ENCODE measurements at regions not wholly inside any gene's neighbourhood (a gene's known extent, or its start where the extent isn't known, plus 50 kb on each side); places are given as distances from the start of the nearest gene placed in this dataset.
A peak's percentile ranks its signal among the peaks of the same experiment; 100 is the strongest.
"Not testable (repeated sequence)": the region's sequence is repeated elsewhere in the genome, so short reads cannot be mapped to it uniquely, and the experiment has no call there.

- DNase-seq; ATAC-seq; H3K27me3 ChIP-seq (ENCODE audit: control insufficient read depth, insufficient read depth); H3K4me1 ChIP-seq (ENCODE audit: control insufficient read depth, insufficient read depth, low read length); intact Hi-C loops (cut with DNase I); H3K27ac ChIP-seq (ENCODE audit: low read length); H3K9me3 ChIP-seq (ENCODE audit: control insufficient read depth, low read length); H3K4me3 ChIP-seq (ENCODE audit: low read length): not testable (repeated sequence)
These were observed 585.8 kb upstream of the ARID1B start for GRCh38 chr6:156191390-156191789.

- Histone ChIP-seq H3K27me3 (ENCODE audit: control insufficient read depth, insufficient read depth) (no peaks in the 10 kb centered on the region), H3K4me3 (ENCODE audit: low read length) (no peak overlapping the region), H3K9me3 (ENCODE audit: control insufficient read depth, low read length) (no peaks in the 10 kb centered on the region), H3K27ac (ENCODE audit: low read length) (no peak overlapping the region), H3K4me1 (ENCODE audit: control insufficient read depth, insufficient read depth, low read length) (no peaks in the 10 kb centered on the region)
- ATAC-seq (no peak), DNase-seq (peak in 1 of 3 donors; percentile 34)
- intact Hi-C loops (cut with DNase I) = no loop called here
- 65% methylated on average over 6 of the region's 6 CpGs for WGBS
These were observed 586.9 kb upstream of the ARID1B start for GRCh38 chr6:156190270-156190669.

- no peaks in the 10 kb centered on the region for H3K4me1 ChIP-seq (ENCODE audit: control insufficient read depth, insufficient read depth, low read length)
- H3K27me3 ChIP-seq (ENCODE audit: control insufficient read depth, insufficient read depth) = no peaks in the 10 kb centered on the region
- H3K9me3 ChIP-seq (ENCODE audit: control insufficient read depth, low read length) = no peaks in the 10 kb centered on the region
- ATAC-seq = no peak
- no peak overlapping the region for H3K27ac ChIP-seq (ENCODE audit: low read length)
- DNase-seq = no peak
- no peak overlapping the region for H3K4me3 ChIP-seq (ENCODE audit: low read length)
- intact Hi-C loops (cut with DNase I) = no loop called here
These were observed 587.5 kb upstream of the ARID1B start for GRCh38 chr6:156189714-156190113.

- H3K9me3 ChIP-seq (ENCODE audit: control insufficient read depth, low read length) = no peaks in the 10 kb centered on the region
- H3K4me1 ChIP-seq (ENCODE audit: control insufficient read depth, insufficient read depth, low read length) = no peaks in the 10 kb centered on the region
- 78% methylated on average over 2 of the region's 2 CpGs for WGBS
- ATAC-seq = no peak
- H3K27ac ChIP-seq (ENCODE audit: low read length) = no peak overlapping the region
- no peaks in the 10 kb centered on the region for H3K27me3 ChIP-seq (ENCODE audit: control insufficient read depth, insufficient read depth)
- DNase-seq = no peak
- H3K4me3 ChIP-seq (ENCODE audit: low read length) = no peak overlapping the region
- intact Hi-C loops (cut with DNase I) = no loop called here
These were observed 588.0 kb upstream of the ARID1B start for GRCh38 chr6:156189195-156189594.

GRCh38 chr6:156185113-156185512 lies 592.1 kb upstream of the ARID1B start:
- ATAC-seq = no peak
- intact Hi-C loops (cut with DNase I) = no loop called here
- H3K27ac ChIP-seq (ENCODE audit: low read length) = no peak overlapping the region

GRCh38 chr6:156183678-156184077 lies 593.5 kb upstream of the ARID1B start:
- Histone ChIP-seq H3K4me3 (ENCODE audit: low read length) (no peak overlapping the region), H3K4me1 (ENCODE audit: control insufficient read depth, insufficient read depth, low read length) (no peaks in the 10 kb centered on the region), H3K27ac (ENCODE audit: low read length) (no peak overlapping the region), H3K27me3 (ENCODE audit: control insufficient read depth, insufficient read depth) (no peaks in the 10 kb centered on the region), H3K9me3 (ENCODE audit: control insufficient read depth, low read length) (no peaks in the 10 kb centered on the region)
- ATAC-seq (no peak), DNase-seq (no peak)
- intact Hi-C loops (cut with DNase I) = no loop called here
- 70% methylated on average over 3 of the region's 3 CpGs for WGBS

More at GRCh38 chr6:156185113-156185512, 592.1 kb upstream of the ARID1B start:
- no peak overlapping the region for H3K4me3 ChIP-seq (ENCODE audit: low read length)
- H3K27me3 ChIP-seq (ENCODE audit: control insufficient read depth, insufficient read depth) = no peaks in the 10 kb centered on the region
- DNase-seq = no peak
- H3K9me3 ChIP-seq (ENCODE audit: control insufficient read depth, low read length) = no peaks in the 10 kb centered on the region
- no peaks in the 10 kb centered on the region for H3K4me1 ChIP-seq (ENCODE audit: control insufficient read depth, insufficient read depth, low read length)
- WGBS = 67% methylated on average over 3 of the region's 3 CpGs

- no peak for ATAC-seq
- intact Hi-C loops (cut with DNase I) = no loop called here
These were observed 594.8 kb upstream of the ARID1B start for GRCh38 chr6:156182356-156182755.

GRCh38 chr6:156181506-156181905 lies 595.7 kb upstream of the ARID1B start:
- intact Hi-C loops (cut with DNase I) = no loop called here
- ATAC-seq (no peak), DNase-seq (no peak)
- Histone ChIP-seq H3K27me3 (ENCODE audit: control insufficient read depth, insufficient read depth) (no peaks in the 10 kb centered on the region), H3K4me3 (ENCODE audit: low read length) (no peak overlapping the region), H3K27ac (ENCODE audit: low read length) (no peak overlapping the region), H3K9me3 (ENCODE audit: control insufficient read depth, low read length) (no peaks in the 10 kb centered on the region), H3K4me1 (ENCODE audit: control insufficient read depth, insufficient read depth, low read length) (no peaks in the 10 kb centered on the region)
- WGBS = 75% methylated on average over 6 of the region's 6 CpGs

More at GRCh38 chr6:156182356-156182755, 594.8 kb upstream of the ARID1B start:
- Histone ChIP-seq H3K4me3 (ENCODE audit: low read length) (no peak overlapping the region), H3K27me3 (ENCODE audit: control insufficient read depth, insufficient read depth) (no peaks in the 10 kb centered on the region), H3K4me1 (ENCODE audit: control insufficient read depth, insufficient read depth, low read length) (no peaks in the 10 kb centered on the region), H3K27ac (ENCODE audit: low read length) (no peak overlapping the region), H3K9me3 (ENCODE audit: control insufficient read depth, low read length) (no peaks in the 10 kb centered on the region)
- no peak for DNase-seq
- WGBS = 50% methylated on average over 2 of the region's 2 CpGs

GRCh38 chr6:156175971-156176421 lies 601.2 kb upstream of the ARID1B start:
- Histone ChIP-seq H3K9me3 (ENCODE audit: control insufficient read depth, low read length) (no peaks in the 10 kb centered on the region), H3K27ac (ENCODE audit: low read length) (no peak overlapping the region), H3K27me3 (ENCODE audit: control insufficient read depth, insufficient read depth) (no peaks in the 10 kb centered on the region), H3K4me3 (ENCODE audit: low read length) (no peak overlapping the region), H3K4me1 (ENCODE audit: control insufficient read depth, insufficient read depth, low read length) (no peaks in the 10 kb centered on the region)
- intact Hi-C loops (cut with DNase I) = no loop called here
- ATAC-seq (peak; percentile 60 to 91), DNase-seq (peak; percentile 33 to 67 (median 62))
- 30% methylated on average over 12 of the region's 12 CpGs for WGBS

GRCh38 chr6:156175433-156175832 lies 601.7 kb upstream of the ARID1B start:
- no peaks in the 10 kb centered on the region for H3K27me3 ChIP-seq (ENCODE audit: control insufficient read depth, insufficient read depth)
- no peak overlapping the region for H3K4me3 ChIP-seq (ENCODE audit: low read length)
- no peak overlapping the region for H3K27ac ChIP-seq (ENCODE audit: low read length)
- 52% methylated on average over 3 of the region's 3 CpGs for WGBS
- DNase-seq (no peak), ATAC-seq (no peak)
- intact Hi-C loops (cut with DNase I) = no loop called here
- no peaks in the 10 kb centered on the region for H3K9me3 ChIP-seq (ENCODE audit: control insufficient read depth, low read length)
- no peaks in the 10 kb centered on the region for H3K4me1 ChIP-seq (ENCODE audit: control insufficient read depth, insufficient read depth, low read length)

GRCh38 chr6:156174031-156174890 lies 602.9 kb upstream of the ARID1B start:
- ATAC-seq = no peak
- Histone ChIP-seq H3K27me3 (ENCODE audit: control insufficient read depth, insufficient read depth) (no peaks in the 10 kb centered on the region), H3K4me3 (ENCODE audit: low read length) (no peak overlapping the region), H3K9me3 (ENCODE audit: control insufficient read depth, low read length) (no peaks in the 10 kb centered on the region), H3K4me1 (ENCODE audit: control insufficient read depth, insufficient read depth, low read length) (no peaks in the 10 kb centered on the region), H3K27ac (ENCODE audit: low read length) (no peak overlapping the region)
- no peak for DNase-seq
- 90% methylated on average over 11 of the region's 11 CpGs for WGBS
- intact Hi-C loops (cut with DNase I) = no loop called here
